Adipocyte (in vitro differentiated cells): ENCODE measurements at regions not wholly inside any gene's neighbourhood (a gene's known extent, or its start where the extent isn't known, plus 50 kb on each side); places are given as distances from the start of the nearest gene placed in this dataset.
A peak's percentile ranks its signal among the peaks of the same experiment; 100 is the strongest.

Experiments
- DNase-seq: peaks from one replicate; pipeline ENCODE4 v3.0.0-alpha.2; 2015; ENCODE audit warnings: low read depth
- H3K27me3 ChIP-seq: replicated peaks from 2 replicates; pipeline ENCODE4 v1.7.0; 2013; ENCODE audit warnings: mild to moderate bottlenecking, low read length, moderate library complexity; ENCODE audit not compliant: control insufficient read depth, insufficient read depth
- H3K36me3 ChIP-seq: 2 replicates; pipeline ENCODE4 v1.7.0; 2013; ENCODE audit warnings: low read length, mild to moderate bottlenecking, moderate library complexity; ENCODE audit not compliant: control insufficient read depth, insufficient read depth, severe bottlenecking
- H3K4me1 ChIP-seq: 2 replicates; pipeline ENCODE4 v1.7.0; 2013; ENCODE audit warnings: mild to moderate bottlenecking, low read length, moderate library complexity; ENCODE audit not compliant: control insufficient read depth, insufficient read depth
- H3K4me3 ChIP-seq: 2 replicates; pipeline ENCODE4 v1.7.0; 2013; ENCODE audit warnings: mild to moderate bottlenecking, low read length, moderate library complexity
- H3K9ac ChIP-seq: 2 replicates; pipeline ENCODE4 v1.7.0; 2013; ENCODE audit warnings: mild to moderate bottlenecking, low read length, moderate library complexity
- H3K9me3 ChIP-seq: 2 replicates; pipeline ENCODE4 v1.7.0; 2013; ENCODE audit warnings: mild to moderate bottlenecking, low read length, moderate library complexity; ENCODE audit not compliant: control insufficient read depth

- Histone ChIP-seq H3K4me1 (no peaks in the 10 kb centered on the region), H3K4me3 (no peak overlapping the region), H3K36me3 (no peaks in the 10 kb centered on the region), H3K9ac (no peak overlapping the region), H3K27me3 (no peaks in the 10 kb centered on the region), H3K9me3 (peaks cover 38% of the 10 kb centered on the region)
- DNase-seq = no peak
Measured at GRCh38 chr7:63072806-63073205, 925.8 kb upstream of the ZNF722 start.

- H3K9me3 ChIP-seq = peaks cover 38% of the 10 kb centered on the region
- DNase-seq = no peak
Measured at GRCh38 chr7:63073286-63073685, 925.4 kb upstream of the ZNF722 start.

GRCh38 chr7:63073736-63074135 is 924.9 kb upstream of the ZNF722 start:
- Histone ChIP-seq H3K4me3 (no peak overlapping the region), H3K9ac (no peak overlapping the region), H3K4me1 (no peaks in the 10 kb centered on the region), H3K9me3 (peaks cover 41% of the 10 kb centered on the region), H3K36me3 (no peaks in the 10 kb centered on the region), H3K27me3 (no peaks in the 10 kb centered on the region)
- DNase-seq = no peak

More at GRCh38 chr7:63073286-63073685, 925.4 kb upstream of the ZNF722 start:
- Histone ChIP-seq H3K9ac (no peak overlapping the region), H3K27me3 (no peaks in the 10 kb centered on the region), H3K36me3 (no peaks in the 10 kb centered on the region), H3K4me3 (no peak overlapping the region), H3K4me1 (no peaks in the 10 kb centered on the region)

- H3K9ac ChIP-seq = no peak overlapping the region
- H3K9me3 ChIP-seq = peaks cover 59% of the 10 kb centered on the region
Measured at GRCh38 chr7:63077841-63078240, 920.8 kb upstream of the ZNF722 start.

GRCh38 chr7:63080406-63080805 is 918.2 kb upstream of the ZNF722 start:
- no peak for DNase-seq
- Histone ChIP-seq H3K9ac (no peak overlapping the region), H3K4me3 (no peak overlapping the region), H3K9me3 (peaks cover 67% of the 10 kb centered on the region), H3K27me3 (no peaks in the 10 kb centered on the region), H3K36me3 (no peaks in the 10 kb centered on the region), H3K4me1 (no peaks in the 10 kb centered on the region)

More at GRCh38 chr7:63077841-63078240, 920.8 kb upstream of the ZNF722 start:
- no peak overlapping the region for H3K4me3 ChIP-seq
- no peaks in the 10 kb centered on the region for H3K36me3 ChIP-seq
- no peak for DNase-seq
- no peaks in the 10 kb centered on the region for H3K27me3 ChIP-seq
- H3K4me1 ChIP-seq = no peaks in the 10 kb centered on the region

GRCh38 chr7:63080831-63081230 is 917.8 kb upstream of the ZNF722 start:
- Histone ChIP-seq H3K4me1 (no peaks in the 10 kb centered on the region), H3K9me3 (peaks cover 68% of the 10 kb centered on the region), H3K27me3 (no peaks in the 10 kb centered on the region), H3K4me3 (no peak overlapping the region), H3K9ac (no peak overlapping the region), H3K36me3 (no peaks in the 10 kb centered on the region)
- no peak for DNase-seq

- peaks cover 95% of the 10 kb centered on the region for H3K9me3 ChIP-seq
- H3K36me3 ChIP-seq = no peaks in the 10 kb centered on the region
- DNase-seq = no peak
- H3K4me1 ChIP-seq = no peaks in the 10 kb centered on the region
- H3K4me3 ChIP-seq = peak overlapping the region; percentile 21
- H3K27me3 ChIP-seq = no peaks in the 10 kb centered on the region
- H3K9ac ChIP-seq = no peak overlapping the region
Measured at GRCh38 chr7:63087575-63088190, 911.0 kb upstream of the ZNF722 start.

GRCh38 chr7:63092951-63093350 is 905.7 kb upstream of the ZNF722 start:
- DNase-seq = no peak
- Histone ChIP-seq H3K4me1 (no peaks in the 10 kb centered on the region), H3K9ac (no peak overlapping the region), H3K9me3 (peaks cover 69% of the 10 kb centered on the region), H3K27me3 (no peaks in the 10 kb centered on the region), H3K4me3 (no peak overlapping the region), H3K36me3 (no peaks in the 10 kb centered on the region)

GRCh38 chr7:63093481-63093880 is 905.2 kb upstream of the ZNF722 start:
- Histone ChIP-seq H3K4me3 (no peak overlapping the region), H3K9me3 (peaks cover 64% of the 10 kb centered on the region), H3K4me1 (no peaks in the 10 kb centered on the region), H3K36me3 (no peaks in the 10 kb centered on the region), H3K27me3 (no peaks in the 10 kb centered on the region), H3K9ac (no peak overlapping the region)
- no peak for DNase-seq

- Histone ChIP-seq H3K9ac (no peak overlapping the region), H3K9me3 (peaks cover 52% of the 10 kb centered on the region), H3K36me3 (no peaks in the 10 kb centered on the region), H3K4me1 (no peaks in the 10 kb centered on the region), H3K27me3 (no peaks in the 10 kb centered on the region), H3K4me3 (no peak overlapping the region)
- DNase-seq = no peak
Measured at GRCh38 chr7:63096141-63096540, 902.5 kb upstream of the ZNF722 start.

GRCh38 chr7:63104666-63105065 is 894.0 kb upstream of the ZNF722 start:
- Histone ChIP-seq H3K9ac (no peak overlapping the region), H3K4me3 (no peak overlapping the region), H3K9me3 (peaks cover 34% of the 10 kb centered on the region)

GRCh38 chr7:63105978-63106377 is 892.7 kb upstream of the ZNF722 start:
- Histone ChIP-seq H3K36me3 (no peaks in the 10 kb centered on the region), H3K4me3 (no peak overlapping the region), H3K9me3 (peaks cover 30% of the 10 kb centered on the region), H3K27me3 (no peaks in the 10 kb centered on the region), H3K9ac (no peak overlapping the region), H3K4me1 (no peaks in the 10 kb centered on the region)
- no peak for DNase-seq

More at GRCh38 chr7:63104666-63105065, 894.0 kb upstream of the ZNF722 start:
- Histone ChIP-seq H3K27me3 (no peaks in the 10 kb centered on the region), H3K4me1 (no peaks in the 10 kb centered on the region), H3K36me3 (no peaks in the 10 kb centered on the region)
- DNase-seq = no peak
